Right lobe of liver (tissue), 4 donors: ENCODE measurements at regions not wholly inside any gene's neighbourhood (a gene's known extent, or its start where the extent isn't known, plus 50 kb on each side); places are given as distances from the start of the nearest gene placed in this dataset.

Experiments
- POLR2A ChIP-seq: fragments of 450-650 bp; IDR thresholded peaks from one replicate; pipeline ENCODE4 v1.6.1; 2017; ENCODE audit warnings: antibody characterized with exemption, mild to moderate bottlenecking
- TF ChIP-seq, protein P1 (sequence below), 4 donors: fragments of 200-600 bp in 3 of 4; fragments of 450-650 bp in 1 of 4; IDR thresholded peaks; one replicate each; pipeline versions ENCODE4 v1.5.1 to v1.8.0; 2016 to 2022; ENCODE audit warnings: antibody characterized with exemption in 4 of 4, mild to moderate bottlenecking in 2 of 4
- donor health status: DM: no; HTN: no; CAD: no.
- donor health status: DM: no; HTN: no; CAD: no.
- donor health status: DM: no; HTN: yes; CAD: no.

DNA sequence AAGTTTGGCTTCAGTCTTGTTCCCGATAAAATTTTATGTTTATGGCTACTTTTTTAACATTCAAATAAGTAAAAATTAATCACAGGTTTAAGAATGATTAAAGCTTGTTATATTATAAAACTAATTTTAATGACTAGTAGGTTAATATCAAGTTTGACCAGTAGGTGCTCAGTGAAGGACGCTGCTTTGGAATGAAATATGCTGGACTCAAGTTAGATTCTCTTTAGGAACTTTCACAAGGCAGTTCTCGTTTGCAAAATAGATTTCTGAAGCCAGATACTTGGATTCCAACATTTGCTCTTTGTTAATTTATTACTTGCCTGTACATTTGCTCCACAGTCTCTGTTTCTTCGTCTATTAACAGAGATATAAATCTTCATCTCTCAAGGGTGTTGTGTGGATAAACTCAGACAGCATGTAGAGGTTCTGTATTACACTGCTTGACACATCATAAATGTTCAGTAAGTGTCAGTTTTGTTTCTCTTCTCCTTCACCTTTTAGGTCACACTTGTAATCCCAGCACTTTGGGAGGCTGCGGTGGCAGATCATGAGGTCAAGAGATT, 432.8 kb upstream of the CHRM3 start:
- TF ChIP-seq, protein P1, sequence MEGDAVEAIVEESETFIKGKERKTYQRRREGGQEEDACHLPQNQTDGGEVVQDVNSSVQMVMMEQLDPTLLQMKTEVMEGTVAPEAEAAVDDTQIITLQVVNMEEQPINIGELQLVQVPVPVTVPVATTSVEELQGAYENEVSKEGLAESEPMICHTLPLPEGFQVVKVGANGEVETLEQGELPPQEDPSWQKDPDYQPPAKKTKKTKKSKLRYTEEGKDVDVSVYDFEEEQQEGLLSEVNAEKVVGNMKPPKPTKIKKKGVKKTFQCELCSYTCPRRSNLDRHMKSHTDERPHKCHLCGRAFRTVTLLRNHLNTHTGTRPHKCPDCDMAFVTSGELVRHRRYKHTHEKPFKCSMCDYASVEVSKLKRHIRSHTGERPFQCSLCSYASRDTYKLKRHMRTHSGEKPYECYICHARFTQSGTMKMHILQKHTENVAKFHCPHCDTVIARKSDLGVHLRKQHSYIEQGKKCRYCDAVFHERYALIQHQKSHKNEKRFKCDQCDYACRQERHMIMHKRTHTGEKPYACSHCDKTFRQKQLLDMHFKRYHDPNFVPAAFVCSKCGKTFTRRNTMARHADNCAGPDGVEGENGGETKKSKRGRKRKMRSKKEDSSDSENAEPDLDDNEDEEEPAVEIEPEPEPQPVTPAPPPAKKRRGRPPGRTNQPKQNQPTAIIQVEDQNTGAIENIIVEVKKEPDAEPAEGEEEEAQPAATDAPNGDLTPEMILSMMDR (IDR thresholded peaks at IDR 0.05), result peak in 2 of 4 donors; percentile 12 to 14
- TF ChIP-seq POLR2A, result no peak
